ENCODE measurements at regions not wholly inside any gene's neighbourhood (a gene's known extent, or its start where the extent isn't known, plus 50 kb on each side); places are given as distances from the start of the nearest gene placed in this dataset.

DNA sequence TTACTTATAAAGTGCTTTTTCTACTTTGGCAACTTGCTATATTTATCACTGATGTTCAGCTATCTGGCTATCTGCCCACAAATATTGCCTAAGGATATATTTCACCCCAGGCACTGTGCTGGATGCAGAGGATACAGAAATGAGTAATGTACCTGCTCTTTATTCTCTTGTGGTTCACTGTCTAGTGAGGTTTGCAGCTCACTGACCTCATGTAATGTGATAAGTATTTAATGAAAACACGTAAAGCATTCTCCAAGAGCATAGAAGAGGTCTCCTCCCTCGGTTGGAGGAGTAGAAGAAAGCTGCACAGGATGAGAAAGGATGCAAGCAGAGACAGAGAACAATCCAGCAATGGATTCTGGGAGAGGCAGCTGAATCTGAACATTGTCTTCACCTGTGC is 610.7 kb downstream of the CBLN4 start:
- TF ChIP-seq, protein P1, sequence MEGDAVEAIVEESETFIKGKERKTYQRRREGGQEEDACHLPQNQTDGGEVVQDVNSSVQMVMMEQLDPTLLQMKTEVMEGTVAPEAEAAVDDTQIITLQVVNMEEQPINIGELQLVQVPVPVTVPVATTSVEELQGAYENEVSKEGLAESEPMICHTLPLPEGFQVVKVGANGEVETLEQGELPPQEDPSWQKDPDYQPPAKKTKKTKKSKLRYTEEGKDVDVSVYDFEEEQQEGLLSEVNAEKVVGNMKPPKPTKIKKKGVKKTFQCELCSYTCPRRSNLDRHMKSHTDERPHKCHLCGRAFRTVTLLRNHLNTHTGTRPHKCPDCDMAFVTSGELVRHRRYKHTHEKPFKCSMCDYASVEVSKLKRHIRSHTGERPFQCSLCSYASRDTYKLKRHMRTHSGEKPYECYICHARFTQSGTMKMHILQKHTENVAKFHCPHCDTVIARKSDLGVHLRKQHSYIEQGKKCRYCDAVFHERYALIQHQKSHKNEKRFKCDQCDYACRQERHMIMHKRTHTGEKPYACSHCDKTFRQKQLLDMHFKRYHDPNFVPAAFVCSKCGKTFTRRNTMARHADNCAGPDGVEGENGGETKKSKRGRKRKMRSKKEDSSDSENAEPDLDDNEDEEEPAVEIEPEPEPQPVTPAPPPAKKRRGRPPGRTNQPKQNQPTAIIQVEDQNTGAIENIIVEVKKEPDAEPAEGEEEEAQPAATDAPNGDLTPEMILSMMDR (IDR thresholded peaks at IDR 0.05): no peak
- no peak for TF ChIP-seq POLR2A (IDR thresholded peaks at IDR 0.05)
